ENCODE measurements at regions not wholly inside any gene's neighbourhood (a gene's known extent, or its start where the extent isn't known, plus 50 kb on each side); places are given as distances from the start of the nearest gene placed in this dataset.

GRCh38 chr21:31804008-31804394 is 68.8 kb upstream of the HUNK start:
- no peak for TF ChIP-seq CTCF (conservative IDR thresholded peaks at IDR 0.05; ENCODE audit: low read depth, low read length)
- TF ChIP-seq SMC3 (IDR thresholded peaks at IDR 0.05; ENCODE audit: low read depth, low read length) = no peak
- TF ChIP-seq POLR2A (IDR thresholded peaks at IDR 0.05; ENCODE audit: low read depth, low read length) = no peak
- no peak for TF ChIP-seq RAD21 (IDR thresholded peaks at IDR 0.05; ENCODE audit: low read length)
- no peak for TF ChIP-seq MAZ (IDR thresholded peaks at IDR 0.05; ENCODE audit: borderline replicate concordance, low read depth, low read length)
- no peak for TF ChIP-seq FOS (IDR thresholded peaks at IDR 0.05; ENCODE audit: low read depth, low read length)
- TF ChIP-seq RCOR1 (IDR thresholded peaks at IDR 0.05; ENCODE audit: insufficient replicate concordance, low read length) = no peak
- TF ChIP-seq USF2 (IDR thresholded peaks at IDR 0.05; ENCODE audit: low read depth, low read length) = no peak
